ENCODE measurements at regions not wholly inside any gene's neighbourhood (a gene's known extent, or its start where the extent isn't known, plus 50 kb on each side); places are given as distances from the start of the nearest gene placed in this dataset.

DNA sequence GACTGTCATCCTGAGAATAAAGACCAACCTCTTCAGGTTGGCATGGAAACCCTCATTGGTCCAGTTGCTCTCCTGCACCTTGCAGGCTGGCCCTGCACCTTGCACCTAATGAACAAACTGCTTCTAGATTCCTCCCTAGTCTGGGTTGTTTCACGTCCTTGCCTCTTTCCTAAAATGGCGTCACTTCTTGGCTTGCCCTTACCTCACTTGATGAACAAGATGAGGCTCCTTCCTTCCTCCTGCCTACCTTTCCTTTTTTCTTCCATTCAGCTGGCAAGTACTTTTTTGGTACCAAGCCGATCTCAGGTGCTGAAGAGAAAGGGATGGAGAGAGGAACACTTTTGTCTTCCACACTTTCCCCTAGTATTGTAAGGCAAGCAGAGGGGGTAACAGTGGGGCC, 74.5 kb downstream of the MYCN start:
- H3K9ac ChIP-seq (ENCODE audit: low read length), result no peak overlapping the region
- Mint-ChIP-seq H3K27ac (no peak overlapping the region), H3K27me3 (peaks cover 18% of the 10 kb centered on the region), H3K9me3 (ENCODE audit: insufficient read depth) (peaks cover 3% of the 10 kb centered on the region), H3K4me1 (no peaks in the 10 kb centered on the region), H3K4me3 (no peak overlapping the region)
- H3K27ac ChIP-seq (ENCODE audit: low read length in 2 of 2), result no peak overlapping the region
- no peaks in the 10 kb centered on the region for H3K4me1 ChIP-seq (ENCODE audit: control insufficient read depth in 2 of 2, insufficient read depth in 2 of 2, low read length in 2 of 2)
- ChIA-PET POLR2A (no interaction called here), CTCF (no interaction called here)
- H2AFZ ChIP-seq (ENCODE audit: insufficient read depth, low read depth, low read length, poor library complexity, severe bottlenecking), result no peak overlapping the region
- TF ChIP-seq, protein P1, sequence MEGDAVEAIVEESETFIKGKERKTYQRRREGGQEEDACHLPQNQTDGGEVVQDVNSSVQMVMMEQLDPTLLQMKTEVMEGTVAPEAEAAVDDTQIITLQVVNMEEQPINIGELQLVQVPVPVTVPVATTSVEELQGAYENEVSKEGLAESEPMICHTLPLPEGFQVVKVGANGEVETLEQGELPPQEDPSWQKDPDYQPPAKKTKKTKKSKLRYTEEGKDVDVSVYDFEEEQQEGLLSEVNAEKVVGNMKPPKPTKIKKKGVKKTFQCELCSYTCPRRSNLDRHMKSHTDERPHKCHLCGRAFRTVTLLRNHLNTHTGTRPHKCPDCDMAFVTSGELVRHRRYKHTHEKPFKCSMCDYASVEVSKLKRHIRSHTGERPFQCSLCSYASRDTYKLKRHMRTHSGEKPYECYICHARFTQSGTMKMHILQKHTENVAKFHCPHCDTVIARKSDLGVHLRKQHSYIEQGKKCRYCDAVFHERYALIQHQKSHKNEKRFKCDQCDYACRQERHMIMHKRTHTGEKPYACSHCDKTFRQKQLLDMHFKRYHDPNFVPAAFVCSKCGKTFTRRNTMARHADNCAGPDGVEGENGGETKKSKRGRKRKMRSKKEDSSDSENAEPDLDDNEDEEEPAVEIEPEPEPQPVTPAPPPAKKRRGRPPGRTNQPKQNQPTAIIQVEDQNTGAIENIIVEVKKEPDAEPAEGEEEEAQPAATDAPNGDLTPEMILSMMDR (IDR thresholded peaks at IDR 0.05), result no peak
- no peak for TF ChIP-seq EZH2 (IDR thresholded peaks at IDR 0.05; ENCODE audit: borderline replicate concordance, insufficient read depth, low read depth, low read length, poor library complexity, severe bottlenecking)
- H3K9me3 ChIP-seq (ENCODE audit: control extremely low read depth in 1 of 3, control insufficient read depth in 2 of 3, insufficient read depth in 1 of 3, low read length in 2 of 3), result peaks cover 0 to 18% (median 0%) of the 10 kb centered on the region in 3 donors
- H3K79me2 ChIP-seq (ENCODE audit: control insufficient read depth, insufficient read depth, low read length), result no peaks in the 10 kb centered on the region
- no peaks in the 10 kb centered on the region for H3K36me3 ChIP-seq (replicated peaks in 1 of 2; ENCODE audit: control extremely low read depth in 1 of 2, control insufficient read depth in 1 of 2, extremely low read depth in 1 of 2, insufficient read depth in 2 of 2, low read length in 1 of 2)
- H3K27me3 ChIP-seq (replicated peaks in 1 of 4; ENCODE audit: control extremely low read depth in 1 of 4, control insufficient read depth in 3 of 4, insufficient read depth in 4 of 4, low read length in 3 of 4), result peaks cover 0 to 5% (median 0%) of the 10 kb centered on the region in 4 experiments
- no peak for DNase-seq
- H3K4me2 ChIP-seq (replicated peaks; ENCODE audit: low read depth, low read length, poor library complexity, severe bottlenecking), result no peak overlapping the region
- no peak overlapping the region for H3K4me3 ChIP-seq (ENCODE audit: control extremely low read depth in 1 of 5, extremely low read depth in 1 of 5, insufficient read depth in 1 of 5, low read depth in 2 of 5, low read length in 4 of 5)
- H4K20me1 ChIP-seq (ENCODE audit: control insufficient read depth, insufficient read depth, low read length, poor library complexity, severe bottlenecking), result no peaks in the 10 kb centered on the region
- intact Hi-C loops (cut with micrococcal nuclease), result no loop called here
- 88% methylated on average over 2 of the region's 3 CpGs for WGBS (ENCODE audit: insufficient coverage)
- no peak for ATAC-seq (ENCODE audit: low read depth)

DNA sequence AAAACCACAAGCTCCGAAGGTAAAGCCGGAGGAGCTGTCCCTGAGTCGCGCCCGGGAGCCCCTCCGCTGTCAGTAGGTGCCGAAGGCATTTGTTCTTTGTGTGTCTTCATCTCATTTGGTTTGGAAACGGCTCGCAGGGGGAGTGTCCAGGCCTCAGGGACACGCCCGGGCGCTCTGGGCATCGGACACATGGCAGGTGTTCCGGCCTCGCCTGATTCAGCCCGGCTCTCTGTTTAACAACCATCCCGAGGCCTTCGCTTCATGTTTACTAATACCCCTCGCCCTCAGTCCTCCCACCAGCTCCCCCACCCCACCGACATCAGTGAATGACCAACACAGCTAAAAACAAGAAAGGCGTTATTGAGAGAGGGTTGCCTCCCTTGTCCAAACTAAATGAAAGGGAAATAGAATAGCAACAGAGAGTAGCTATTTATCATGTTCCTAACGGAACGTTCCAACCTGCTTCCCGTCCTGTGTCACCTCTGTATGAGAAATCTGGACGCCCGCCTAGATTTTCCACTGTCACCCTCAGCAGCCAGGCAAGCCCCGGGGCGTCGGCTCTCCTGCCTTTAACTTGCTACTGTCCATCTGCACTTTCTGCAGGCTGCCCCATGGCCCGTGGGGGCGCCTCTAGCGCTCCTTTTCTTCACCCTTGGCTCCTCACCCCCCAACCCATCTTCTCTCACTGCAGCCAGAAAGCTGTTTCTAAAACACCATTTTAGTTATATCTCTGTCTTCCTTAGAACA, 73.9 kb downstream of the MYCN start:
- no peaks in the 10 kb centered on the region for H3K4me1 ChIP-seq (ENCODE audit: control insufficient read depth in 2 of 2, insufficient read depth in 2 of 2, low read length in 2 of 2)
- H3K4me3 Mint-ChIP-seq, result no peak overlapping the region
- H3K27me3 ChIP-seq (replicated peaks in 1 of 4; ENCODE audit: control extremely low read depth in 1 of 4, control insufficient read depth in 3 of 4, insufficient read depth in 4 of 4, low read length in 3 of 4), result peaks cover 0 to 5% (median 0%) of the 10 kb centered on the region in 4 experiments
- H3K4me3 ChIP-seq (ENCODE audit: control extremely low read depth in 1 of 5, extremely low read depth in 1 of 5, insufficient read depth in 1 of 5, low read depth in 2 of 5, low read length in 4 of 5), result no peak overlapping the region
- no peaks in the 10 kb centered on the region for H3K79me2 ChIP-seq (ENCODE audit: control insufficient read depth, insufficient read depth, low read length)
- intact Hi-C loops (cut with micrococcal nuclease), result no loop called here
- H3K4me2 ChIP-seq (replicated peaks; ENCODE audit: low read depth, low read length, poor library complexity, severe bottlenecking), result no peak overlapping the region
- ATAC-seq (ENCODE audit: low read depth) (no peak), DNase-seq (no peak)
- peaks cover 0 to 18% (median 0%) of the 10 kb centered on the region in 3 donors for H3K9me3 ChIP-seq (ENCODE audit: control extremely low read depth in 1 of 3, control insufficient read depth in 2 of 3, insufficient read depth in 1 of 3, low read length in 2 of 3)
- H2AFZ ChIP-seq (ENCODE audit: insufficient read depth, low read depth, low read length, poor library complexity, severe bottlenecking), result no peak overlapping the region
- no peaks in the 10 kb centered on the region for H3K4me1 Mint-ChIP-seq
- H3K27me3 Mint-ChIP-seq, result peaks cover 18% of the 10 kb centered on the region
- WGBS (ENCODE audit: insufficient coverage), result 75% methylated on average over 24 of the region's 32 CpGs
- POLR2A ChIA-PET, result no interaction called here
- CTCF ChIA-PET, result no interaction called here
- no peak overlapping the region for H3K27ac Mint-ChIP-seq
- H4K20me1 ChIP-seq (ENCODE audit: control insufficient read depth, insufficient read depth, low read length, poor library complexity, severe bottlenecking), result no peaks in the 10 kb centered on the region
- TF ChIP-seq, protein P1 (IDR thresholded peaks at IDR 0.05), result no peak
- no peak for TF ChIP-seq EZH2 (IDR thresholded peaks at IDR 0.05; ENCODE audit: borderline replicate concordance, insufficient read depth, low read depth, low read length, poor library complexity, severe bottlenecking)
- no peak overlapping the region for H3K27ac ChIP-seq (ENCODE audit: low read length in 2 of 2)
- H3K9me3 Mint-ChIP-seq (ENCODE audit: insufficient read depth), result peaks cover 3% of the 10 kb centered on the region
- no peak overlapping the region for H3K9ac ChIP-seq (ENCODE audit: low read length)
- no peaks in the 10 kb centered on the region for H3K36me3 ChIP-seq (replicated peaks in 1 of 2; ENCODE audit: control extremely low read depth in 1 of 2, control insufficient read depth in 1 of 2, extremely low read depth in 1 of 2, insufficient read depth in 2 of 2, low read length in 1 of 2)

All from B cell (primary cell).